IMR-90 (cell line): ENCODE measurements at regions not wholly inside any gene's neighbourhood (a gene's known extent, or its start where the extent isn't known, plus 50 kb on each side); places are given as distances from the start of the nearest gene placed in this dataset.

Experiments used
- ATAC-seq: fragments of 200-7000 bp; cut with Tn5 transposase; 2 replicates; pipeline ENCODE4 v1.9.1; 2020; ENCODE audit warnings: low read depth, mild to moderate bottlenecking, moderate library complexity
- BruUV-seq: library from RNA; stranded (reverse); fragments of 400-500 nt; replicated peaks from 2 replicates; lab custom pipeline; 2021; lab: Mats Ljungman, UMichigan
- CTCF ChIA-PET: fragments of 300-600 bp; formaldehyde crosslinking; extraction: SDS; loops from one replicate; lab custom pipeline; 2021; ENCODE audit warnings: antibody characterized with exemption; lab: Yijun Ruan, JAX
- POLR2A ChIA-PET: fragments of 300-600 bp; sonication (Branson Sonifier 250); formaldehyde crosslinking; loops from one replicate; lab custom pipeline; 2022; ENCODE audit warnings: antibody characterized with exemption; ENCODE audit not compliant: unreplicated experiment; lab: Charles Lee
- DNase-seq: peaks from one replicate; pipeline ENCODE4 v3.0.0; 2013
- H2AFZ ChIP-seq: replicated peaks from 2 replicates; pipeline ENCODE3; 2013; ENCODE audit warnings: low read length, mild to moderate bottlenecking; ENCODE audit not compliant: poor library complexity
- H2AK5ac ChIP-seq: 2 replicates; pipeline ENCODE4 v1.6.1; 2013; ENCODE audit warnings: low read depth, low read length, inconsistent platforms
- H2AK9ac ChIP-seq: replicated peaks from 2 replicates; pipeline ENCODE3; 2013; ENCODE audit warnings: mild to moderate bottlenecking, low read depth, low read length, moderate library complexity; ENCODE audit not compliant: poor library complexity
- H2BK120ac ChIP-seq: 2 replicates; pipeline ENCODE4 v1.6.1; 2013; ENCODE audit warnings: low read depth, low read length, inconsistent platforms
- H2BK15ac ChIP-seq: 3 replicates; pipeline ENCODE4 v1.6.1; 2013; ENCODE audit warnings: low read depth, low read length, inconsistent platforms
- H2BK20ac ChIP-seq: 2 replicates; pipeline ENCODE4 v1.6.1; 2013; ENCODE audit warnings: low read depth, mild to moderate bottlenecking, inconsistent platforms, low read length, moderate library complexity
- H2BK5ac ChIP-seq: 2 replicates; pipeline ENCODE4 v1.6.1; 2013; ENCODE audit warnings: mild to moderate bottlenecking, low read depth, low read length, inconsistent platforms; ENCODE audit not compliant: poor library complexity, severe bottlenecking
- H3K14ac ChIP-seq: replicated peaks from 2 replicates; pipeline ENCODE4 v1.6.1; 2013; ENCODE audit warnings: low read depth, low read length, inconsistent platforms
- H3K18ac ChIP-seq: 2 replicates; pipeline ENCODE4 v1.6.1; 2013; ENCODE audit warnings: low read depth, low read length, control low read depth
- H3K23ac ChIP-seq: 2 replicates; pipeline ENCODE4 v1.6.1; 2013; ENCODE audit warnings: low read depth, low read length, inconsistent platforms
- H3K27ac ChIP-seq: 2 replicates; pipeline ENCODE4 v1.5.1; 2013; ENCODE audit warnings: mild to moderate bottlenecking, control low read depth, low read length; ENCODE audit not compliant: insufficient read depth
- H3K27me3 ChIP-seq: 2 replicates; pipeline ENCODE4 v1.6.1; 2013; ENCODE audit warnings: low read length; ENCODE audit not compliant: control insufficient read depth, insufficient read depth
- H3K36me3 ChIP-seq: 2 replicates; pipeline ENCODE4 v1.6.1; 2013; ENCODE audit warnings: low read length, mixed read lengths; ENCODE audit not compliant: control insufficient read depth, insufficient read depth
- H3K4ac ChIP-seq: 2 replicates; pipeline ENCODE4 v1.6.1; 2013; ENCODE audit warnings: low read depth, low read length, inconsistent platforms
- H3K4me1 ChIP-seq: 2 replicates; pipeline ENCODE4 v1.6.1; 2013; ENCODE audit warnings: low read length, mixed read lengths; ENCODE audit not compliant: control insufficient read depth, insufficient read depth
- H3K4me2 ChIP-seq: 2 replicates; pipeline ENCODE4 v1.6.1; 2013; ENCODE audit warnings: low read depth, mild to moderate bottlenecking, control low read depth, low read length, moderate library complexity
- H3K4me3 ChIP-seq: 2 replicates; pipeline ENCODE4 v1.5.1; 2013; ENCODE audit warnings: low read depth, mild to moderate bottlenecking, control low read depth, low read length, moderate library complexity; ENCODE audit not compliant: insufficient read depth
- H3K56ac ChIP-seq: 2 replicates; pipeline ENCODE4 v1.6.1; 2013; ENCODE audit warnings: low read length, inconsistent platforms; ENCODE audit not compliant: insufficient read depth; ENCODE audit errors: extremely low read depth
- H3K79me1 ChIP-seq, 2 experiments: 2 replicates each; pipeline ENCODE4 v1.6.1; 2013; ENCODE audit warnings: low read length in 2 of 2, inconsistent platforms in 1 of 2, low read depth in 1 of 2
- H3K9ac ChIP-seq: 2 replicates; pipeline ENCODE4 v1.6.1; 2013; ENCODE audit warnings: low read depth, low read length, control low read depth
- H3K9me1 ChIP-seq: 2 replicates; pipeline ENCODE4 v1.6.1; 2013; ENCODE audit warnings: low read length, inconsistent platforms; ENCODE audit not compliant: insufficient read depth
- H3K9me3 ChIP-seq: 2 replicates; pipeline ENCODE4 v1.6.1; 2013; ENCODE audit warnings: low read length; ENCODE audit not compliant: control insufficient read depth, insufficient read depth
- H4K20me1 ChIP-seq: 2 replicates; pipeline ENCODE4 v1.6.1; 2013; ENCODE audit warnings: low read length, inconsistent platforms; ENCODE audit not compliant: insufficient read depth
- H4K5ac ChIP-seq: 2 replicates; pipeline ENCODE4 v1.6.1; 2013; ENCODE audit warnings: mild to moderate bottlenecking, low read depth, low read length, control low read depth
- H4K8ac ChIP-seq, 2 experiments: 2 replicates each; pipeline ENCODE4 v1.6.1; 2013; ENCODE audit warnings: low read depth in 2 of 2, low read length in 2 of 2, control low read depth in 1 of 2, inconsistent platforms in 1 of 2
- H4K91ac ChIP-seq: 2 replicates; pipeline ENCODE4 v1.6.1; 2013; ENCODE audit warnings: low read depth, low read length, inconsistent platforms; ENCODE audit not compliant: insufficient read depth
- BHLHE40 ChIP-seq: fragments of 150-350 bp; IDR thresholded peaks from 2 replicates; pipeline ENCODE4 v1.6.1; 2016; ENCODE audit warnings: mild to moderate bottlenecking, low read depth, low read length
- CHD1 ChIP-seq: IDR thresholded peaks from 2 replicates; pipeline ENCODE4 v1.6.1; 2012; ENCODE audit warnings: low read depth, low read length, improper control_type of control experiment
- CTCF ChIP-seq: conservative IDR thresholded peaks from 2 replicates; pipeline ENCODE4 v1.5.1; 2012; ENCODE audit warnings: mild to moderate bottlenecking, low read depth, low read length, improper control_type of control experiment
- MAFK ChIP-seq: IDR thresholded peaks from 2 replicates; pipeline ENCODE4 v1.6.1; 2012; ENCODE audit warnings: low read depth, low read length, improper control_type of control experiment
- MXI1 ChIP-seq: IDR thresholded peaks from 2 replicates; pipeline ENCODE4 v1.6.1; 2012; ENCODE audit warnings: low read depth, mild to moderate bottlenecking, low read length, moderate library complexity, borderline replicate concordance
- NFE2L2 ChIP-seq: fragments of 150-350 bp; IDR thresholded peaks from 2 replicates; pipeline ENCODE4 v1.6.1; 2016; ENCODE audit warnings: low read depth, mild to moderate bottlenecking, low read length
- POLR2A ChIP-seq: IDR thresholded peaks from 2 replicates; pipeline ENCODE4 v1.6.1; 2012; ENCODE audit warnings: mild to moderate bottlenecking, low read depth, low read length
- RFX5 ChIP-seq: IDR thresholded peaks from 2 replicates; pipeline ENCODE4 v1.8.0; 2012; ENCODE audit warnings: low read depth, mild to moderate bottlenecking, low read length, moderate library complexity
- SMC3 ChIP-seq: fragments of 150-350 bp; IDR thresholded peaks from 2 replicates; pipeline ENCODE4 v1.6.1; 2016; ENCODE audit warnings: low read depth, mild to moderate bottlenecking, antibody characterized with exemption, low read length, moderate library complexity
- WGBS, 2 experiments: methylation state at CpG; one replicate each; pipeline versions ENCODE4 v1.1.5 to v1.1.7; 2013; ENCODE audit warnings: missing lambda C conversion rate in 2 of 2; ENCODE audit not compliant: insufficient read length in 1 of 2; ENCODE audit errors: extremely low coverage in 2 of 2; 5-methylcytosine and 5-hydroxymethylcytosine counted together
- dilution Hi-C: fragments of 300-500 bp; cut with HindIII; formaldehyde crosslinking; loops from one replicate; pipeline ENCODE4 v1.14.3; 2018; ENCODE audit warnings: low sequenced_read_pairs; ENCODE audit not compliant: unreplicated experiment
- in situ Hi-C: fragments of 300-500 bp; cut with MboI; formaldehyde crosslinking; loops from 3 replicates; pipeline ENCODE4 v1.14.3; 2019; ENCODE audit warnings: low sequenced_read_pairs, inconsistent platforms, mixed read lengths
- intact Hi-C: fragments of 100-400 bp; cut with micrococcal nuclease; formaldehyde crosslinking; loops from 2 replicates; pipeline ENCODE4 v1.10.0; 2022

- peaks cover 11% of the 10 kb centered on the region for H3K27me3 ChIP-seq
- CTCF ChIA-PET: interaction anchor here (1.0 kb wide), 2 partner anchors 12 to 1249 kb away, joined by 3 read pairs; no protein-coding TSS in a partner anchor
- no TSS peak for BruUV-seq
- no peak overlapping the region for H2BK120ac ChIP-seq
- no peak overlapping the region for H2BK15ac ChIP-seq
- no peak overlapping the region for H4K5ac ChIP-seq
- no peak for DNase-seq
- H4K8ac ChIP-seq: no peak overlapping the region
- no peak overlapping the region for H3K18ac ChIP-seq
- H3K27ac ChIP-seq: no peak overlapping the region
- POLR2A ChIA-PET: no interaction called here
- no peaks in the 10 kb centered on the region for H3K4me1 ChIP-seq
- H4K20me1 ChIP-seq: no peaks in the 10 kb centered on the region
- H2AFZ ChIP-seq: no peak overlapping the region
- no peak overlapping the region for H2AK9ac ChIP-seq
- no peak overlapping the region for H3K4ac ChIP-seq
- no peak overlapping the region for H3K14ac ChIP-seq
- no peak overlapping the region for H4K91ac ChIP-seq
- no peak overlapping the region for H3K56ac ChIP-seq
- in situ Hi-C loops: loop anchor here (5.0 to 25.0 kb wide), 2 partner anchors 1081 to 1771 kb away; no protein-coding TSS in a partner anchor
- intact Hi-C loops: no loop called here
- no peaks in the 10 kb centered on the region for H3K9me3 ChIP-seq
- no peak overlapping the region for H2BK5ac ChIP-seq
- H3K4me2 ChIP-seq: no peak overlapping the region
- H3K36me3 ChIP-seq: no peaks in the 10 kb centered on the region
- no peak overlapping the region for H3K4me3 ChIP-seq
- dilution Hi-C loops: no loop called here
- no peak for ATAC-seq
- no peaks in the 10 kb centered on the region for H3K79me1 ChIP-seq
- no CpG with 5 or more reads among the region's 5 CpGs for WGBS, 2 experiments
- no peak overlapping the region for H3K23ac ChIP-seq
- H2BK20ac ChIP-seq: no peak overlapping the region
- H3K9ac ChIP-seq: no peak overlapping the region
- H3K9me1 ChIP-seq: no peaks in the 10 kb centered on the region
- no peak for TF ChIP-seq BHLHE40
- no peak for TF ChIP-seq RFX5
- no peak for TF ChIP-seq CTCF
- TF ChIP-seq CHD1: no peak
- no peak for TF ChIP-seq MXI1
- no peak for TF ChIP-seq NFE2L2
- TF ChIP-seq POLR2A: no peak
- TF ChIP-seq MAFK: no peak
- no peak for TF ChIP-seq SMC3
- H2AK5ac ChIP-seq: no peak overlapping the region
These were observed 519.3 kb downstream of the MED13L start for GRCh38 chr12:115758183-115758582.
